ENCODE measurements at regions not wholly inside any gene's neighbourhood (a gene's known extent, or its start where the extent isn't known, plus 50 kb on each side); places are given as distances from the start of the nearest gene placed in this dataset.
A peak's percentile ranks its signal among the peaks of the same experiment; 100 is the strongest.

- no peak overlapping the region for H3K4me3 ChIP-seq (ENCODE audit: low read depth, low read length)
- DNase-seq (ENCODE audit: low read depth) = no peak
- TF ChIP-seq CTCF (IDR thresholded peaks at IDR 0.05; ENCODE audit: insufficient read depth, low read depth, low read length, missing control alignments) = no peak
These were observed 181.6 kb upstream of the CHST9 start for GRCh38 chr18:27366665-27367064.

DNA sequence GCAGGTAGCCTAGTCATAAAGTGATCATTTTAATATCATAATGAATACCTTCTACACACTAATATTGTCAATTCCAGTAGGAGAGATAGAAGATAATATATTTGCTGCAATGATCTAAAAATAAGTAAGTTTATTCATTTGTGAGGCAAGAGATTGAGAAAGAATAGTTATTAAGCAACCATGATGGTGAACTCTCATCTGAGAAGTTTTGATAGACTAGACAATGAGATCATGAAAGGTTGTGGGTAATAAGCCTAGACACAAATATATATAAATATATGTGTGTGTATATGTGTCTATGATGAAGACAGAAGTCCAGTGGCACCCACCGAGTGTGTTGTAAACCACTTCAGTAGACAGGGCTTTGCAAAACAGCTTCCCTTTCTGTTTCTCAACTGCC, 181.0 kb upstream of the CHST9 start:
- DNase-seq (ENCODE audit: low read depth) = no peak
- no peak for TF ChIP-seq CTCF (IDR thresholded peaks at IDR 0.05; ENCODE audit: insufficient read depth, low read depth, low read length, missing control alignments)
- no peak overlapping the region for H3K4me3 ChIP-seq (ENCODE audit: low read depth, low read length)

DNA sequence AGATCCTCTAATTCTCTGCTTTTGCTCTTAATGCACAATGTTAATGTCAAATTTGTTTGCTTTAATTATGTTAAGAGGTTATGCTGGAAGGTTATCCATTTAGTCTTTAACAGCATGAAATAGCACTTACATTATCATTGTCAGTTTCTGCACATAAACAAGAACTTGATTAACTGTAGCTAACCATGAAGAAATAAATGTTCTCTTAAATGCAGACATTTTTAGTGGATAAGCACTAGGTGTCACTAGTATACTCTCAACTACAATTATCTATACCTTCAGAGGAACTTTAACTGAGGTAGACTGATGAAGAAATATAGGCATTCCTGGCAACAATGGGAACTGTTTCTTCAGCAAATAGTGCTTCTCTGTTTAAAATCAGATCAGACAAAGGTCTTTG, 178.8 kb upstream of the CHST9 start:
- no peak for DNase-seq (ENCODE audit: low read depth)
- peak; percentile 3 for TF ChIP-seq CTCF (IDR thresholded peaks at IDR 0.05; ENCODE audit: insufficient read depth, low read depth, low read length, missing control alignments)
- no peak overlapping the region for H3K4me3 ChIP-seq (ENCODE audit: low read depth, low read length)

GRCh38 chr18:27361477-27361876, 176.4 kb upstream of the CHST9 start:
- DNase-seq (ENCODE audit: low read depth) = no peak
- H3K4me3 ChIP-seq (ENCODE audit: low read depth, low read length) = no peak overlapping the region

GRCh38 chr18:27355308-27355707, 170.2 kb upstream of the CHST9 start:
- H3K4me3 ChIP-seq (ENCODE audit: low read depth, low read length) = no peak overlapping the region
- no peak for DNase-seq (ENCODE audit: low read depth)
- TF ChIP-seq CTCF (IDR thresholded peaks at IDR 0.05; ENCODE audit: insufficient read depth, low read depth, low read length, missing control alignments) = no peak

More at GRCh38 chr18:27361477-27361876, 176.4 kb upstream of the CHST9 start:
- TF ChIP-seq CTCF (IDR thresholded peaks at IDR 0.05; ENCODE audit: insufficient read depth, low read depth, low read length, missing control alignments) = no peak

DNA sequence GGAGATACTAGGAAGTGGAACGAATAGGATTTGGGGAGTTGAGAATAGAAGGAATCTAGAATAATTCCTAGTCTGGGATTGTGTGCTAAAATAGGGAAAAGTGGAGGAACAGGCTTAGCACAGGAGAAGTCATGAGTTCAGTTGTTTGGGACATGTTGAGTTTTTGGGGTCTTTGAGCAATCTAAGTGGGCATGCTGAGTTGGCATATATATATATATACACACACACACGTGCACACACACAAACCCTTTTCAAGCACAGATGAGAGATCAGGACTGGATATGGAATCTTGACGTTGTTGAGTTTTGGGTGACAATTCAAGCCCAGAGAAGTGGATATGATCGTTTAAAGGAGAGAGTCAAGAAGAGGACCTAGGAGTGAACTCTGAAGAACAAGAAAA, 168.2 kb upstream of the CHST9 start:
- H3K4me3 ChIP-seq (ENCODE audit: low read depth, low read length) = no peak overlapping the region
- no peak for DNase-seq (ENCODE audit: low read depth)
- no peak for TF ChIP-seq CTCF (IDR thresholded peaks at IDR 0.05; ENCODE audit: insufficient read depth, low read depth, low read length, missing control alignments)

GRCh38 chr18:27349284-27349882, 164.3 kb upstream of the CHST9 start:
- no peak overlapping the region for H3K4me3 ChIP-seq (ENCODE audit: low read depth, low read length)
- DNase-seq (ENCODE audit: low read depth) = no peak
- TF ChIP-seq CTCF (IDR thresholded peaks at IDR 0.05; ENCODE audit: insufficient read depth, low read depth, low read length, missing control alignments) = no peak
